Ovary (tissue), 3 donors: ENCODE measurements at regions not wholly inside any gene's neighbourhood (a gene's known extent, or its start where the extent isn't known, plus 50 kb on each side); places are given as distances from the start of the nearest gene placed in this dataset.

ENCODE experiments used
- EP300 ChIP-seq: sonication (generic); formaldehyde crosslinking; IDR thresholded peaks from one replicate; pipeline ENCODE4 v1.6.1; 2017; ENCODE audit warnings: antibody characterized with exemption
- POLR2A ChIP-seq: fragments of 450-650 bp; IDR thresholded peaks from one replicate; pipeline ENCODE4 v1.6.1; 2017; ENCODE audit warnings: antibody characterized with exemption, mild to moderate bottlenecking, moderate library complexity
- TF ChIP-seq, protein P1 (sequence below), 3 donors: fragments of 450-650 bp in 2 of 3; fragments of 200-600 bp in 1 of 3; IDR thresholded peaks; one replicate each; pipeline versions ENCODE4 v1.5.1 to v1.8.0; 2016 to 2022; ENCODE audit warnings: antibody characterized with exemption in 3 of 3, mild to moderate bottlenecking in 1 of 3
- donor health status: DM: no; HTN: no; CAD: no.

DNA sequence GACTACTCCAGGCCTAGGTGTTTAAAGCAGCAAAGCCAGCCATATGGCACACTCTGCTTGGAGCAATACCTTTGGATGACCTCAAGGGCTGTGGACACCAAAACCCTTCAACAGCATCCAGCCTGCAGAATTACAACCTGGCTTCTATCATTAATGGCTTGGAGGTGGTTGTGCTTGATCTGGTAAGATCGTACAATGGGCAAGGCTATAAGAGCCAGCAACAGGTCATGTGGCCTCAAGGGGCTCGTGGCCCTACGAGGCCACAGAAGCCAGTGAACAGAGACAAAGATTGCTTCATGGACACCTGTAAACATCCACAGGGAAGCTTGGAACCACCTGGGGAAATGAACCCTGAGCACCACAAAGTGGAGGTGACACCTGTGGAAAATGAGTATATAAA, 657.3 kb downstream of the BCL11B start:
- TF ChIP-seq, protein P1, sequence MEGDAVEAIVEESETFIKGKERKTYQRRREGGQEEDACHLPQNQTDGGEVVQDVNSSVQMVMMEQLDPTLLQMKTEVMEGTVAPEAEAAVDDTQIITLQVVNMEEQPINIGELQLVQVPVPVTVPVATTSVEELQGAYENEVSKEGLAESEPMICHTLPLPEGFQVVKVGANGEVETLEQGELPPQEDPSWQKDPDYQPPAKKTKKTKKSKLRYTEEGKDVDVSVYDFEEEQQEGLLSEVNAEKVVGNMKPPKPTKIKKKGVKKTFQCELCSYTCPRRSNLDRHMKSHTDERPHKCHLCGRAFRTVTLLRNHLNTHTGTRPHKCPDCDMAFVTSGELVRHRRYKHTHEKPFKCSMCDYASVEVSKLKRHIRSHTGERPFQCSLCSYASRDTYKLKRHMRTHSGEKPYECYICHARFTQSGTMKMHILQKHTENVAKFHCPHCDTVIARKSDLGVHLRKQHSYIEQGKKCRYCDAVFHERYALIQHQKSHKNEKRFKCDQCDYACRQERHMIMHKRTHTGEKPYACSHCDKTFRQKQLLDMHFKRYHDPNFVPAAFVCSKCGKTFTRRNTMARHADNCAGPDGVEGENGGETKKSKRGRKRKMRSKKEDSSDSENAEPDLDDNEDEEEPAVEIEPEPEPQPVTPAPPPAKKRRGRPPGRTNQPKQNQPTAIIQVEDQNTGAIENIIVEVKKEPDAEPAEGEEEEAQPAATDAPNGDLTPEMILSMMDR (IDR thresholded peaks at IDR 0.05), result no peak
- TF ChIP-seq POLR2A, result no peak
- TF ChIP-seq EP300, result no peak
